ENCODE measurements at regions not wholly inside any gene's neighbourhood (a gene's known extent, or its start where the extent isn't known, plus 50 kb on each side); places are given as distances from the start of the nearest gene placed in this dataset.
"Not testable (repeated sequence)": the region's sequence is repeated elsewhere in the genome, so short reads cannot be mapped to it uniquely, and the experiment has no call there.

DNA sequence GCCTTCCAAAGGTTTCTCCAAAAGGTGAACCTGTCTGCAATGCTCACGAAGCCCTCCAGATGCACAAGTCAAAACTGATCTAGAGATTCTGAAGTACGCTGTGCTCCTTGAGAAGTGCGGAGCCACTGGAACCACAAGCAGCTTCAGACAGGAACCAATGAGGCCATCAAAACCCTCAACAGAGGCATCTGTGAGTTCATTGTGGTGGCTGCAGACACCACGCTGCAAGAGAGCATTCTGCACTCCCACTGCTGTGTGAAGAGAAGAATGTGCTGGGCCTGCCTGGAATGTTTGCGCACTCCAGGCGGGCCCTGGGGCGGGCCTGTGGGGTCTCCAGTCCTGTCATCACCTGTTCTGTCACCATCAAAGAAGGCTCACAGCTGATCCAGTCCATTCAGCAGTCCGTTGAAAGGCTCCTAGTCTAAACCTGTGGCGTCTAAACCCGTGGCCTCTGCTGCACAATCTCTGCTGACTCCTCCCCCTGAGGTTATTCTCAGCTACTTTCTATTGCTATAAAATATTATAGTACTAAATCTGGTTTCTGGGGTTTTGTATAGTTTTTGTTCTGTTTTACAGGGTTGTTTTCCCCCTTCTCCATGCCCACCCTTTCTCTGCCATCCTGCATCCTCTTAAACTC is 111.6 kb downstream of the PPIAL4A start:
- H3K27ac ChIP-seq, H3K4me3 ChIP-seq: not testable (repeated sequence)

DNA sequence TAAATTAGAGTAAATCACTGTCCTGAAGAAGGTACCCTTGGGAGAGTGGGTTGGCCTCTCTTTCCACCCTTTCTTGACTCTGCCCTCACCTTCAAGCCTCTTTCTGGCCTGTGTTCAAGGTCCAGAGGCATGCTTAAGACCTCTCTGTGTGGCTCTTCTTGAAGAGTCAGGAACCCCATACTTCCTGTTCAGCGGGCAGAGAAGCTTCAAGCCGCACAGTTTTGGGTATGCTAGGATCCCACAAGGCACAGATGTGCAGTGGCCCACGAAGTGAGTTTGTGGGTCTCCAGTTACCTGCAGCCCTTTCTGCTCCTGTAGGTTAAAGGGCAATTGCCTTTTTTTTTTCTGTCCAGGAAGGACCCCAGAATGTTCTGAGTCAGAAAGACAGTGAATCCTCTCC is 113.7 kb downstream of the PPIAL4A start:
- H3K27ac ChIP-seq, H3K4me3 ChIP-seq: not testable (repeated sequence)

DNA sequence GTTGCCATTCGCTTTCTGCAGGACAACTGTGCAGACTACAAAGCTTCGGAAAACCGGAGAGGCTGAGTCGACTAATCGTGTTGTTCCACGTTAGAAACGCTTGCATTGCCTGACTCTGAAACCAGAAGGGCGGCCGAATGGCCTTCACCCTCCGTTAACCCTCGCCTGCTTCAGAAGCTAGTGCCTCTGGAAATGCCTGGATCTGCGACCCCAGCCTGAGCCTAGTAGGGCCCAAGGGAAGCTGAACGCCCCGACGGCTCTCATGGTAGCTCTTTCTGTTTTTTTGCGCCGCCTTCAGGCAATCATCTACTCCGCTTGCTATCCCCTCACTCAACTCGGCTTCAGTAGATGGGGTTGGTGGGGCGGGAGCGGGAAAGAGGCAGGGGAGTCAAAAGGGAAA is 117.3 kb downstream of the PPIAL4A start:
- not testable (repeated sequence) for H3K27ac ChIP-seq, H3K4me3 ChIP-seq

DNA sequence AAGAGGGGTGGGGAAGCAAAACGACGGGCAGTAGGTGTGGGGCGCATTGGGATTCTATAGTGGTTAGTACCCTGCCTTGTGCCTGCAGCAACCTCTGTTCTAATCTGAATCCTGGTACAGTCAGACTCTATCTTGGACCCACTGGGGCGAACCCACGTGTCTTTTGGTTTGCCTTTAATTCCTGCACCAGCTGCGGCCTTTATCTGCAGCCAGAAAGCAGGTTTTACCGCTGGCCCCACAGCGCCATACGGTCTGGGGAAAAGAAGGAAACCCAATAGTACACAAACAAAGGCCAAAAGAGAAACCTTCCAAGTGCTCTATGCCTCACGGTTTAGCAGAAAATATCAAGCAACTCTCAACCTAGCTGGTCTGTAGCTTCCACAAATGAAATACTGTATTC is 118.2 kb downstream of the PPIAL4A start:
- not testable (repeated sequence) for H3K4me3 ChIP-seq, H3K27ac ChIP-seq

DNA sequence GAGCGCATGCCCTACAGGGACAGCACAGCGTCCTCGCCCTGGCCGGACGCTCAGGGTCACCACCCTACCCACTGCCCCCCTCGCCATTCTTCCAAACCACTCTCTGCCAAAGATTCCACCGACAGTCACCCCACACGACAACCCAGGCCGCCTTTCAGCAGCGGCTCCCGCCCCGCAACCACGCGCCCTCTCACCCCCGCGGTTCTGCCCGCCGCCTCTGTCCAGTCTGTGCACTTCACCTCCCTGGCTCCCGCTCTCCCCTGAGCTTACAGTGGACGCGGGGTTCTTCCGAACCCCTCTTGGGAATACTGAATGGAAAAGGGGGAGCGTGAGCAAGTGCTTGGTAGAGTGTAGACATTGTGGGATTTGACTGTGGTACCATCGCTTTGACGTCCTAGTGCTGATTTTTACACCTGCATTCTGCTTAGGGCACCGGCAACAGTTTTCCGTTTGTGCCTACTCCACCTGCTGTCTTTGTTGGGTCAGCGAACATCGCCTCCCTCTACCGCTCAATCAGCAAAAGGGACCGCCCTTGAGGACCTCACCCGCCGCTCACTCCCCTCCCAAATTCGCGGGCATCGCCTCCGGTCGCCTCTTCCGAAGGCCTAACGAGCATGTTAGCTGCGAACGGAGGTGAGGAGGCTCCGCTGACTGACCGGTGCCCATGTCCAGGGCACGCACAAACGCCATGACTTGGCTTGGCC is 119.1 kb downstream of the PPIAL4A start:
- H3K4me3 ChIP-seq, H3K27ac ChIP-seq: not testable (repeated sequence)

DNA sequence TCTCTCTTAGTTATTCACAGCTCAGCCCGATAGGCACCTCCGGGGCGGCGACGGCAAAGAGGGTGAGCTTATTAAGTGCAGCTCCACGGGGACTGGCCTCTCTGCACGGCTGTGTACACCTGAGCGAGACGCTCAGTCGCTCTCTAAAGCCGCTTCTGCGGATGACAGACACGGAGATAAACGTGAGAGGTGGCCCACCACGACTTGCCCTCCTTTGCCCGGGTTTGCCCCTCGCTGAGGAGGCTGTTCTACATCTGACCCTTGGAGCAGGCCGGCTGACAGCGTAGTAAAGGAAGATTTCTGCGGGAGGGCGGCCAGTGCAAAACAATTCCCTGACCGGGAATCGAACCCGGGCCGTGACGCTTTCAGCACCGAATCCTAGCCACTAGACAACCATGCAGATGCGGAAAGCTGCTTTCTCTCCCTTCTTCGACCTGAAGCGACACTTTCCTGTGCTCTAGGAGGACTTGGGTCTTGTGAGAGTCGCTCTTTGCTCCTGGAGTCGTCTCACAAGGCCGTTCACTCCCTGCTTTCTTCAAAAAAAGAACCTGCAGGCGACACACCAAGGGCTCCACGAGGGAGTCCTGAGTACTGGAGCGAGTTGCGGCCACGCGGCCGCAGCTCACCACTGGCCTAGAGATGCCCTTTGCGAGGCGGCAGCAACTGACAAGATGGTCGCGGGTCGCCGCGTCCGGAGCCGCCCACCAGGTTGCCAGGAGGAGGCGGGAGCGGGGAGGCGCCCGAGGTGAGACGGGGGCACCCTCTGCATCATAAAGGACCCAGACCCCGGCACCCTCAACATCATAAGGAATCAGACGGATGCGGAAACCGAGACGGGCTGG is 119.9 kb downstream of the PPIAL4A start:
- not testable (repeated sequence) for H3K4me3 ChIP-seq, H3K27ac ChIP-seq

DNA sequence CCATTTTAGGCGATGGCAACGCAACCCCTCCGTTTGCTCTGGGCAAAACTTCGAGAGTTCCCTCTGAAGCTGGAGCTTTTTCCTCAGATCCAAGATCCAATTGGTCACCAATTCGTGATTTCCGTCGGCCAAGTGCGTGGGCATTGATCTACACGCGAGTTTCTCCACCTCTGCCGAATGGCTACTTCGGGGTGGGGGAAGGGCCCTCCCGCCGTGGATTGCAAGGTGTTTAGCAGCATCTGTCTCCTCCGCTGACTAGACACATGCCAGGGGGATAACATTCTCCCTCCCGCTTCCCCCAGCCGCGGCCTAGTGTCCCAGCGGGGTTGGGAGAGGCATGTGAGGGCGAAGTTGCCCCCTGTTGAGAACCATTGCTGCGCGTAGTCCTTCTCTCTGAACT is 120.6 kb downstream of the PPIAL4A start:
- not testable (repeated sequence) for H3K4me3 ChIP-seq, H3K27ac ChIP-seq

DNA sequence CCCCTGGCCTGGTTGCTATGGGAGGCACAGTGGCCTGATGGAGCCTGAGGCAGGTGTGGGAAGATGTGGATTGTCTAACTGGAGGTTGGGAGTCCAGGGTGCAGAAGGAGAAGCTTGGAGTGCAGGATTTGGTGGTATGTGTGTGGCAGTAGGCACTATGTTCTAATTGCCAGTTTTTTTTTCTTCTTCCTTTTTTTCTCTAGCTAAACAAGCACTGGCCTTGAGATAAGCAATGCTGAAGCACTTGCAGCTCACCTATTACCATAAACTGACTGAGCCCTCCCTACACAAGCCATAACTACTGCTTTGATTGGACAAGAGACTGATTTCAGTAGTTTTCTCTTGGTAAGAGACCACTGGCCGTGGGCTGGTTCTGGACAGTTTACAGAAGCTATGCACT is 123.6 kb downstream of the PPIAL4A start:
- H3K27ac ChIP-seq, H3K4me3 ChIP-seq: not testable (repeated sequence)

DNA sequence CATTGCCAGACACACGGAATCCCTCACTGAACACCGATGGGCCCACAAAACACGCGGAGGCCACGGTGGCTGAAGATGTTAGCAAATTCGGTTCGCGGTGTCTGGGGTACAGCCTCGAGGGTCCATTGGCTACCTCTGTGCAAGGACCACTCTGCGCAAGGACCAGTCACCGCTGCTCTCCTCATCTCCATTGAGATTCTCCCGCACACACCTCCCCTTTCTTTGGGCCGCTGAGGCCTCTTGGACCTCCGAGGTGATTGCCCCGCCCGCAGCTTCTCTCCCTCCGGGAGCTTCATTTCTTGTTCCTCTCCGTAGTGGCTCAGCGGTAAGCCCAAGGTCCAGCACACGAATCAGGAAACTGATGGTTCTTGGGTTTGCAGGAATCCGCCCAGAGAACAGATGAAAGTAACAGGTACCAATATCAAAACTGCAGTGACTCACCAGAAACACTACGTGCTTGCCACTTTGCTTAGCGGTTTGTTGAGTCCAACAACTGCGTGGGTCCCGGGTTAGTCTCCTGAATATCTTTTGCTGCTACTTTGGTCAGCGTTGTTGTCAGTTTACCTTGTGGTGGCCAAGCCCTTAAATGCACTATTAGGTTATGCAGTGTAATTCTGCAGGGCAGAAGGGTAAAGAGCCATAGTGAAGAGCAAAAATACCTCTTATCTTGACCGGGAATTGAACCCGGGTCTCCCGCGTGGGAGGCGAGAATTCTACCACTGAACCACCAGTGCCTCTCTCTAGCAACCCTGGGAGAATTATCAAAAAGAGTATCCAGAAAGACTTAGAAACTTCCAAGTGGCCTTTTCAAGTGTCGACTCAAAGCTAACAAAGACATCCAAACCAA is 126.8 kb downstream of the PPIAL4A start:
- not testable (repeated sequence) for H3K4me3 ChIP-seq, H3K27ac ChIP-seq

DNA sequence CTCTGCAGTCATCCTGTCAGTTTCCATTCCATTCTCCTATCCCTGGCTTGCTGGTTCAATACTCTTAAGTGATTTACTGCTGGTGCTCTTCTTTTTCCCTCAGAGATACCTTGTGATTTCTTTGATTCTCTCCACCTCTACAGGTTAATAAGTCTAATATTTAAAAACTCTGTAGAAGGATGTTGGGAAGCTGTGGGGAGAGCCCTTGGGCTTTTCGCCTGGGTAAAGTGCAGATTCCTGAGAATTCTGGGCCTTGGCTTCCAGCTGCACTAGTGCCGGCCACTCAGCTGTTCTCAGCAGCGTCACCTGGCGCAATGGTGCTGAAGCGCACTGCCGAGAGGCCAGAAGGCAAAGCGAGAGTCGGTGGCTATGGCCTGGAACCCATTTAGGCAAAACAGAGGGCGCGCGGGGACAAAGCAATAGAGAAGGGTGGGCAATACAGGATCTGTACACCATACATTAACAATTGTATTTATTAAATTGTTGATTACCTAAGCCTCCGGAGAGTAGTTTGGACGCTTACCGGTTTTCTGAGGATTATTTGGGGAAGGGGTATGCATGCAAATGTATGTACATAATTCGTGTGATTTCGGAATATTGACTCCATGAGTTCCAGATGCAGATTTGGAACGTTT is 130.3 kb downstream of the PPIAL4A start:
- H3K27ac ChIP-seq, H3K4me3 ChIP-seq: not testable (repeated sequence)

DNA sequence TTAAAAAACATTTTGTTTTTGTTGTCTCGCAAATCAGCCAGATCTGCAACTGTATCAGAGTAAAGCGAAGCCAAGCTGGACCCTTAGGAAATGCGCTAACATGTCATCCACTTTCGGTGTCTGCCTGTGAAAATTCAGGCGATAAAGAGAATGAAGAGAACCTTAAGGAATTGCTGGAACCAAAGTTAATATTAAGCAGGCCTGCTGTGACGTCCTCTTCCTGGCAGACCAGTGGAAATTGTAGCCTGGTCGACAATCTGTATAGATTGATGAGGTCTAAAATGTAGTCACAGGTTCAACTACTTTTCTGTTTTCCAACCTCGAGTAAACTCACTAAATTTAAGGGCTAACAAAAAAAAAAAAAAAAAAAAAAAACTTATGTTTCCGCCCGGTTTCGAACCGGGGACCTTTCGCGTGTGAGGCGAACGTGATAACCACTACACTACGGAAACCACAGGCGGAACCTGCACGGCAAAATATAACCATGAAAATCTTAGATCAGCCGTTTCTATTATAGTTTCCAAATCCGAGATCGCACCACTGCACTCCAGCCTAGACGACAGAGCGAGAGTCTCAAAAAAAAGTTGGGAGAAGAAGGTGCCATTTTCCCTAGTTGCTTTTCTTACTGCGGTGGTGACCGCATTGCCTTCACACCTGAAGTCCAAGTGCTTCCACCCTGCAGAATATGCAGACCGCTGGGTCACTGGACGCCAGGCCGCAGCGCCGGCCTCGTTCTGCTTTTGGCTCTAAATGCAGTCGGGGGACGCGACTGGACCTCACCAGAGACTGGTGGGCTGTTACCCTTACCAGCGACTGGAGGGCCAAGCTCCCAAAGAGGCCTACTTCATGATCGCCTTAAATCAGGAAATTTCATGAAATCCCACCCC is 131.0 kb downstream of the PPIAL4A start:
- not testable (repeated sequence) for H3K27ac ChIP-seq, H3K4me3 ChIP-seq

DNA sequence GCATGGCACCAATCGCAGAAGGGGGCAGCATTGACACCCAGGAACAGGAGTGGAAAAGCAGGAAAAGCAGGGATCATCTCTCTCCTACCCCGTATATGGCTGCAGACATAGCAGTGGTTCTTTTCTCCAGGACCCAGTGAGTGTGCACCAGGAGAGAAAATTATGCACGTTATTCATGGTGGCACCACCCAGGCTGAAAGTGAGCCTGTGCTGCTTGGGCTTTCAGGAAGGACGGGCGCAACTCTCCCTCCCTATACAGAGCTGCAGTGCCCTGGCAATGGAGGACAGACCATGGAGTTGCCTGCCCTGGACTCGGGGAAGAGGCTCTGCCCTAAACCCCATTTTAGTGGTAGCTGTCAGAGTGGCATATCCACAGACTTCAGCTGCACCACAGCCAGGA is 132.1 kb downstream of the PPIAL4A start:
- H3K4me3 ChIP-seq, H3K27ac ChIP-seq: not testable (repeated sequence)

DNA sequence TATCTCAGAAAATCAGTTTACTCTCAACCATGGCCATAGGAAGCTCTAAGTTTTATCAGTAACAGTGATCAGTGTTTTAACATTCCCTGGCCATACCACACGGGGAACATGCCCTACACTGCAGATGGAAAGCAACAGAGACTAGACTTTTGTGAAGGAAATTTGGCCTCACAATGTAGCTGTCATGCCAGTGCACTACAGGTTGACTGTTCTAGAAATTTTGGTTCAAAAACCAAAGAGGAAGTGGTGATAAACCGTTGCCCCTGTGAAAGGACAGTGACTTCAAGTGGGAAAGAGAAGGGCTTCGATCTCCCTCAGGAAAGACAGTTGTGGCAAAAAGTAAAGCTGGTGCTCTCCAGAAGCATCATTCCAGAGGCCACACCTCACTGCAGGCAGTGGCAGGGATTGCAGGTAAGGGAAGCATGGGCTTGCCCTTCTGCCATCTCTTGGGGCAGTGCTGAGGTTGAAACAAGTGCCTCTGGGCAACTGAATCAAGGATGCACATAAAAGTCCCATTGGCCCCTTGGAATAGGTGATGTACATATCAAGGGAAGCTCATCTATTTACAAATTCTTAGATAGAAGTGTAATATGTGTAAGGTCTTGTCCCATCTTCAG is 143.4 kb downstream of the PPIAL4A start:
- H3K4me3 ChIP-seq, H3K27ac ChIP-seq: not testable (repeated sequence)

DNA sequence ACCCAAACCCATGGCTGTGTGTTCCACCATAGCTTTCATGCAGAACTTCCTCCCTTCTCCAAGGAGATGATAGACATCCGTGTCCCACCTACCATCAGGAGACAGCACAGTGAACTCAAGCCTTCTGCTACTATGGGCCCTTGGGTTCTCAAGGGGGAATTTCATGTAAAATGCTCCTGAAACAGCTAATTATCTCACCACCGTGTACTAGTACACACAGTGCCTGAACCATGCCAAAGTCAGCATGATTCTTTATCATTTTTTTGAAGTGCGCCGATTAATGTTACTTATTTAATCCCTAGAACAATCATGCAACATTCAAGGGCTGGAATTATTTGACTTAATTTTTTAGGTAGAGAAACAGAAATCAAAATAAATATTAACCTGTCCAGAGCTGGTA is 147.2 kb downstream of the PPIAL4A start:
- H3K27ac ChIP-seq, H3K4me3 ChIP-seq: not testable (repeated sequence)

DNA sequence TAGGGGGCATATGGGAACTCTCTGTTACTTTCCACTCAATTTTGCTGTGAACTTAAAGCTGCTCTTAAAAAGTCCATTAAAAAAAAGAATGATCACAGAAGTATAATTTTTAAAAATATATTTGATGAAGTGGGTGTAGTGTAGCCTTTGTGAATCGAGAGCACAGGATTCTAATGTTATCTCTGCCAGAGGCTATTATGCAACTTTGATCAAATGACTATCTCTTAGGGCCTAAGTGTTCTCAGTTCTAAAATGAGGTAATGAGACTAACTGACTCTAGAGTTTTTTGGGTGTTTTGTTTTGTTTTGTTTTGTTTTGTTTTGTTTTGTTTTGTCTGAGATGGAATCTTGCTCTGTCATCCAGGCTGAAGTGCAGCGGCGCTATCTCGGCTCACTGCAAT is 143.2 kb downstream of the FAM72B start:
- H3K27ac ChIP-seq, H3K4me3 ChIP-seq: not testable (repeated sequence)

DNA sequence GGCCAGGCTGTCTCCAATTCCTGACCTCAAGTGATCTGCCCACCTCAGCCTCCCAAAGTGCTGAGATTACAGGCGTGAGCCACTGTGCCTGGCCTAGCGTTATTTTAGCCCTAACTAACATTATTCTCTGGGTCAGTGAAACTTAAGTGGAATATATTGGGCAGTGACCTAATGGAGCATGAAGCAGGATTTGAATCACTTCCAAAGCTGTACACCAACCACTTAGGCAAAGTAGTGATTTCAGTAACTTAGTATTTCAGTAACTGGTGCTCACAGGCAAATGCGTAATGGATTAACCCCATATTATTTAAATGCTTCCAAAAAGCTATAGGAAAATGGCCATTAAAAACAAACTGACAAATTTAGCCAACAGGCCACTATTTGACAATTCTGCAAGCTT is 142.6 kb downstream of the FAM72B start:
- not testable (repeated sequence) for H3K27ac ChIP-seq, H3K4me3 ChIP-seq

DNA sequence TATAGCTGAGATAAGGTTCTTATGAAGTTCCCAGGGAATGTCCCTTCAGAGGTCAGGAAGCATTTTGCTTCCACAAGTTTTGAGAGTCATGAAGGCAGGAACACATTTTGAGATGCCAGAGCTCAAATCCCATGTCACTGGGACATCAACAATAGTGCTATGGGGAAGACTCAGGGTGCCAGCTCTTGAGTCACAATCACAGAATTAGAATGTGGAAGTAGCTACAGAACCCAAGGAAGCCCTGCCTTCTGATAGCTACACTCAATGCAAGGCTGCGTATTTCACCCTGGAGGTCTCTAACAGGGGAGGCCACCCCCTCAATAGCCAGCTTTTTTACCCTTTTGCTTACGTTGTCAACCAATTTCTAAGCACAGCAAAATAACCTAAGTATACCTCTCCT is 141.3 kb downstream of the FAM72B start:
- H3K27ac ChIP-seq, H3K4me3 ChIP-seq: not testable (repeated sequence)

DNA sequence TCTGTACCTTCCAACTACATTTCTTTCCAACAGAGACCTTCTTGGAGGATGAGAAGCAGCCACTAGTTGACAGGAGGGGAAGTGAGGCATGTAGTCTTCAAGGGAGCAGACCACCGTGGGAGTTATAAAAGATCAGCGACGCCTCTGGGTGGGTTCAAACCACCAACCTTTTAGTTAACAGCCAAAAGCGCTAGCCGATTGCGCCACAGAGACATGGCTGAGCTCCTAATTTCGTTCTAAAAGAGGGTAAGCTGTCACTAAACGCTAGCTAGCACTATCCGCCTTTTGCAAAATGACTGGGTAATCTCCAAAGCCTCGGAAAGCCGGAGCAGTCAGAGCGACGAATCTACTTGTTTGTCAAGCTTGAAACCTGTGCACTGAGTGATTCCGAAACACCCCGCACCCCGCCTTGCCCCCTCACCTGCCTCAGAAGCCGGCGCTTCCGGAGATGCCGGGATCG is 135.8 kb downstream of the FAM72B start:
- not testable (repeated sequence) for H3K27ac ChIP-seq, H3K4me3 ChIP-seq

Measured in skin epidermis (tissue), 12 donors.